ENCODE measurements at regions not wholly inside any gene's neighbourhood (a gene's known extent, or its start where the extent isn't known, plus 50 kb on each side); places are given as distances from the start of the nearest gene placed in this dataset.
"Not testable (repeated sequence)": the region's sequence is repeated elsewhere in the genome, so short reads cannot be mapped to it uniquely, and the experiment has no call there.

- ChIA-PET POLR2A (no interaction called here), CTCF (no interaction called here)
- no peaks in the 10 kb centered on the region for H3K27me3 Mint-ChIP-seq
These were observed 91.3 kb upstream of the DTNBP1 start for GRCh38 chr6:15754035-15754705.

GRCh38 chr6:15752820-15753219 is 90.0 kb upstream of the DTNBP1 start:
- Mint-ChIP-seq H3K27me3 (no peaks in the 10 kb centered on the region), H3K4me1 (no peaks in the 10 kb centered on the region), H3K27ac (no peak overlapping the region), H3K4me3 (no peak overlapping the region), H3K36me3 (ENCODE audit: low read depth) (no peaks in the 10 kb centered on the region), H3K9me3 (no peaks in the 10 kb centered on the region)
- ChIA-PET CTCF (no interaction called here), POLR2A (no interaction called here)
- no peak for DNase-seq

More at GRCh38 chr6:15754035-15754705, 91.3 kb upstream of the DTNBP1 start:
- Mint-ChIP-seq H3K4me1 (no peaks in the 10 kb centered on the region), H3K27ac (no peak overlapping the region), H3K36me3 (ENCODE audit: low read depth) (no peaks in the 10 kb centered on the region), H3K4me3 (no peak overlapping the region), H3K9me3 (no peaks in the 10 kb centered on the region)
- no peak for DNase-seq

GRCh38 chr6:15751721-15752350 is 89.0 kb upstream of the DTNBP1 start:
- Mint-ChIP-seq H3K27ac (no peak overlapping the region), H3K9me3 (no peaks in the 10 kb centered on the region), H3K27me3 (no peaks in the 10 kb centered on the region), H3K4me3 (no peak overlapping the region), H3K4me1 (no peaks in the 10 kb centered on the region), H3K36me3 (ENCODE audit: low read depth) (no peaks in the 10 kb centered on the region)
- DNase-seq = no peak
- ChIA-PET CTCF (no interaction called here), POLR2A (no interaction called here)

GRCh38 chr6:15748341-15748740 is 85.5 kb upstream of the DTNBP1 start:
- ChIA-PET CTCF (no interaction called here), POLR2A (interaction anchor here (1.2 kb wide), 1 partner anchor 21 kb away, joined by 4 read pairs; no protein-coding TSS in a partner anchor)
- no peak overlapping the region for H3K4me3 Mint-ChIP-seq
- no peak for DNase-seq
- no peaks in the 10 kb centered on the region for H3K4me1 Mint-ChIP-seq
- no peak overlapping the region for H3K27ac Mint-ChIP-seq
- H3K36me3 Mint-ChIP-seq (ENCODE audit: low read depth) = no peaks in the 10 kb centered on the region
- no peaks in the 10 kb centered on the region for H3K9me3 Mint-ChIP-seq
- no peaks in the 10 kb centered on the region for H3K27me3 Mint-ChIP-seq

- CTCF ChIA-PET = no interaction called here
These were observed 84.6 kb upstream of the DTNBP1 start for GRCh38 chr6:15747354-15747883.

GRCh38 chr6:15745781-15746180 is 83.0 kb upstream of the DTNBP1 start:
- POLR2A ChIA-PET = no interaction called here
- CTCF ChIA-PET = no interaction called here
- H3K27ac Mint-ChIP-seq = no peak overlapping the region
- H3K4me3 Mint-ChIP-seq = no peak overlapping the region
- no peaks in the 10 kb centered on the region for H3K9me3 Mint-ChIP-seq
- no peaks in the 10 kb centered on the region for H3K36me3 Mint-ChIP-seq (ENCODE audit: low read depth)
- H3K27me3 Mint-ChIP-seq = no peaks in the 10 kb centered on the region
- H3K4me1 Mint-ChIP-seq = no peaks in the 10 kb centered on the region
- DNase-seq = no peak

More at GRCh38 chr6:15747354-15747883, 84.6 kb upstream of the DTNBP1 start:
- no peaks in the 10 kb centered on the region for H3K27me3 Mint-ChIP-seq
- no peak for DNase-seq
- no peaks in the 10 kb centered on the region for H3K9me3 Mint-ChIP-seq
- no peaks in the 10 kb centered on the region for H3K36me3 Mint-ChIP-seq (ENCODE audit: low read depth)
- no peak overlapping the region for H3K4me3 Mint-ChIP-seq
- no peaks in the 10 kb centered on the region for H3K4me1 Mint-ChIP-seq
- POLR2A ChIA-PET = no interaction called here
- H3K27ac Mint-ChIP-seq = no peak overlapping the region

- Mint-ChIP-seq H3K36me3 (ENCODE audit: low read depth) (no peaks in the 10 kb centered on the region), H3K4me3 (no peak overlapping the region), H3K9me3 (no peaks in the 10 kb centered on the region), H3K27me3 (no peaks in the 10 kb centered on the region), H3K4me1 (no peaks in the 10 kb centered on the region), H3K27ac (no peak overlapping the region)
- ChIA-PET POLR2A (no interaction called here), CTCF (no interaction called here)
- no peak for DNase-seq
These were observed 82.1 kb upstream of the DTNBP1 start for GRCh38 chr6:15744818-15745402.

- H3K9me3 Mint-ChIP-seq; DNase-seq; H3K27ac Mint-ChIP-seq; H3K4me3 Mint-ChIP-seq; H3K27me3 Mint-ChIP-seq; POLR2A ChIA-PET; H3K4me1 Mint-ChIP-seq; CTCF ChIA-PET; H3K36me3 Mint-ChIP-seq (ENCODE audit: low read depth): not testable (repeated sequence)
These were observed 79.2 kb upstream of the DTNBP1 start for GRCh38 chr6:15742013-15742412.

- H3K27ac Mint-ChIP-seq = no peak overlapping the region
- no peak for DNase-seq
- ChIA-PET CTCF (no interaction called here), POLR2A (no interaction called here)
- no peak overlapping the region for H3K4me3 Mint-ChIP-seq
- no peaks in the 10 kb centered on the region for H3K36me3 Mint-ChIP-seq (ENCODE audit: low read depth)
- H3K27me3 Mint-ChIP-seq = no peaks in the 10 kb centered on the region
- H3K4me1 Mint-ChIP-seq = no peaks in the 10 kb centered on the region
- H3K9me3 Mint-ChIP-seq = peaks cover 3% of the 10 kb centered on the region
These were observed 78.6 kb upstream of the DTNBP1 start for GRCh38 chr6:15741405-15741804.

GRCh38 chr6:15739867-15740266 is 77.0 kb upstream of the DTNBP1 start:
- ChIA-PET CTCF (no interaction called here), POLR2A (no interaction called here)
- no peak for DNase-seq
- Mint-ChIP-seq H3K4me3 (no peak overlapping the region), H3K27ac (no peak overlapping the region), H3K9me3 (peaks cover 3% of the 10 kb centered on the region), H3K4me1 (peaks cover 12% of the 10 kb centered on the region), H3K27me3 (no peaks in the 10 kb centered on the region), H3K36me3 (ENCODE audit: low read depth) (no peaks in the 10 kb centered on the region)

GRCh38 chr6:15739353-15739752 is 76.5 kb upstream of the DTNBP1 start:
- DNase-seq = no peak
- peaks cover 3% of the 10 kb centered on the region for H3K9me3 Mint-ChIP-seq
- POLR2A ChIA-PET = no interaction called here
- H3K36me3 Mint-ChIP-seq (ENCODE audit: low read depth) = no peaks in the 10 kb centered on the region
- no peak overlapping the region for H3K27ac Mint-ChIP-seq
- no peaks in the 10 kb centered on the region for H3K27me3 Mint-ChIP-seq
- H3K4me3 Mint-ChIP-seq = no peak overlapping the region
- CTCF ChIA-PET = no interaction called here
- H3K4me1 Mint-ChIP-seq = peaks cover 13% of the 10 kb centered on the region

- H3K36me3 Mint-ChIP-seq (ENCODE audit: low read depth); H3K27me3 Mint-ChIP-seq; CTCF ChIA-PET; POLR2A ChIA-PET; H3K9me3 Mint-ChIP-seq; H3K27ac Mint-ChIP-seq; DNase-seq; H3K4me3 Mint-ChIP-seq: not testable (repeated sequence)
- H3K4me1 Mint-ChIP-seq = peaks cover 16% of the 10 kb centered on the region
These were observed 75.4 kb upstream of the DTNBP1 start for GRCh38 chr6:15738195-15738594.

GRCh38 chr6:15736297-15736696 is 73.5 kb upstream of the DTNBP1 start:
- Mint-ChIP-seq H3K9me3 (peaks cover 3% of the 10 kb centered on the region), H3K4me3 (no peak overlapping the region), H3K27ac (no peak overlapping the region), H3K36me3 (ENCODE audit: low read depth) (no peaks in the 10 kb centered on the region), H3K4me1 (peaks cover 16% of the 10 kb centered on the region), H3K27me3 (peaks cover 7% of the 10 kb centered on the region)
- ChIA-PET CTCF (no interaction called here), POLR2A (no interaction called here)
- no peak for DNase-seq

Data from activated CD4-positive, alpha-beta memory T cell treated with anti-CD3 and anti-CD28 coated beads, Interleukin-2, amount 10 ng/mL, durations not matched to agents 7 days and 5 days (primary cell).